Natural killer cell (primary cell): ENCODE measurements at regions not wholly inside any gene's neighbourhood (a gene's known extent, or its start where the extent isn't known, plus 50 kb on each side); places are given as distances from the start of the nearest gene placed in this dataset.

ENCODE experiments used
- ATAC-seq, 3 donors: fragments of 150-1000 bp in 2 of 3; fragments of 200-7000 bp in 1 of 3; cut with Tn5 transposase; 1 replicate in 1 of 3; 2 replicates in 2 of 3; pipeline ENCODE4 v1.10.0; 2021; ENCODE audit warnings: mild to moderate bottlenecking in 2 of 3, moderate library complexity in 2 of 3
- DNase-seq, 2 donors: peaks; one replicate each; pipeline versions ENCODE4 v3.0.0 to v3.0.0-alpha.2; 2013 to 2021; ENCODE audit warnings: mixed read lengths in 1 of 2
- H3K27ac ChIP-seq: one replicate; pipeline ENCODE4 v1.5.1; 2013; ENCODE audit warnings: mild to moderate bottlenecking, low read length
- H3K27me3 ChIP-seq: one replicate; pipeline ENCODE4 v1.6.1; 2013; ENCODE audit warnings: low read length; ENCODE audit not compliant: control insufficient read depth, insufficient read depth
- H3K36me3 ChIP-seq: one replicate; pipeline ENCODE4 v1.6.1; 2013; ENCODE audit warnings: low read length; ENCODE audit not compliant: control insufficient read depth, insufficient read depth
- H3K4me1 ChIP-seq: one replicate; pipeline ENCODE4 v1.6.1; 2013; ENCODE audit warnings: low read length; ENCODE audit not compliant: control insufficient read depth, insufficient read depth
- H3K4me3 ChIP-seq: one replicate; pipeline ENCODE4 v1.5.1; 2013; ENCODE audit warnings: low read length
- H3K9me3 ChIP-seq: one replicate; pipeline ENCODE4 v1.6.1; 2013; ENCODE audit warnings: low read length; ENCODE audit not compliant: control insufficient read depth, insufficient read depth
- H3K27ac Mint-ChIP-seq, 2 donors: one replicate each; pipeline ENCODE4 v1.8.0; 2022; ENCODE audit warnings: mild to moderate bottlenecking in 2 of 2, mixed read lengths in 2 of 2, moderate library complexity in 1 of 2
- H3K27me3 Mint-ChIP-seq, 2 donors: one replicate each; pipeline ENCODE4 v1.8.0; 2022; ENCODE audit warnings: low read depth in 2 of 2, mixed read lengths in 2 of 2
- H3K36me3 Mint-ChIP-seq: one replicate; pipeline ENCODE4 v1.8.0; 2022; ENCODE audit warnings: mixed read lengths
- H3K4me1 Mint-ChIP-seq, 2 donors: one replicate each; pipeline ENCODE4 v1.8.0; 2022; ENCODE audit warnings: mixed read lengths in 2 of 2
- H3K4me3 Mint-ChIP-seq: one replicate; pipeline ENCODE4 v1.8.0; 2022; ENCODE audit warnings: mild to moderate bottlenecking, moderate library complexity, mixed read lengths
- H3K9me3 Mint-ChIP-seq, 2 donors: one replicate each; pipeline ENCODE4 v1.8.0; 2022; ENCODE audit warnings: mixed read lengths in 2 of 2
- CTCF ChIP-seq: fragments of 200-600 bp; IDR thresholded peaks from one replicate; pipeline ENCODE4 v1.8.0; 2022; ENCODE audit warnings: antibody characterized with exemption
- WGBS: methylation state at CpG from one replicate; pipeline ENCODE4 v1.1.7; 2013; ENCODE audit warnings: missing lambda C conversion rate; ENCODE audit not compliant: insufficient coverage; 5-methylcytosine and 5-hydroxymethylcytosine counted together
- intact Hi-C: fragments of 100-400 bp; cut with micrococcal nuclease; formaldehyde crosslinking; loops from one replicate; pipeline ENCODE4 v1.14.2; 2022

- Histone ChIP-seq H3K4me3 (no peak overlapping the region), H3K27ac (no peak overlapping the region), H3K9me3 (no peaks in the 10 kb centered on the region), H3K36me3 (no peaks in the 10 kb centered on the region), H3K27me3 (peaks cover 2% of the 10 kb centered on the region), H3K4me1 (no peaks in the 10 kb centered on the region)
- H3K36me3 Mint-ChIP-seq = no peaks in the 10 kb centered on the region
- H3K4me1 Mint-ChIP-seq = peaks cover 0 to 7% of the 10 kb centered on the region in 2 donors
- no peak overlapping the region for H3K4me3 Mint-ChIP-seq
- DNase-seq (no peak), ATAC-seq (no peak)
- H3K9me3 Mint-ChIP-seq = no peaks in the 10 kb centered on the region
- no peak overlapping the region for H3K27ac Mint-ChIP-seq
- intact Hi-C loops = no loop called here
- H3K27me3 Mint-ChIP-seq = peaks cover 4 to 14% of the 10 kb centered on the region in 2 donors
- no peak for TF ChIP-seq CTCF
- 98% methylated on average over 3 of the region's 3 CpGs for WGBS
Measured at GRCh38 chr9:99628849-99629620, 192.7 kb upstream of the NR4A3 start.

GRCh38 chr9:99632349-99633038 is 189.2 kb upstream of the NR4A3 start:
- no peaks in the 10 kb centered on the region for H3K4me1 ChIP-seq
- H3K4me3 Mint-ChIP-seq = no peak overlapping the region
- peaks cover 0 to 7% of the 10 kb centered on the region in 2 donors for H3K4me1 Mint-ChIP-seq
- no peak overlapping the region for H3K27ac ChIP-seq
- H3K27me3 ChIP-seq = peaks cover 2% of the 10 kb centered on the region
- no peak overlapping the region for H3K4me3 ChIP-seq
- H3K36me3 ChIP-seq = no peaks in the 10 kb centered on the region
- no peak for TF ChIP-seq CTCF
- H3K9me3 ChIP-seq = no peaks in the 10 kb centered on the region
- no peak overlapping the region for H3K27ac Mint-ChIP-seq
- H3K9me3 Mint-ChIP-seq = no peaks in the 10 kb centered on the region
- H3K27me3 Mint-ChIP-seq = peaks cover 4 to 25% of the 10 kb centered on the region in 2 donors
- intact Hi-C loops = no loop called here
- no peaks in the 10 kb centered on the region for H3K36me3 Mint-ChIP-seq
- no CpG with 5 or more reads among the region's 1 CpG for WGBS
- ATAC-seq (no peak), DNase-seq (no peak)

GRCh38 chr9:99633265-99633664 is 188.4 kb upstream of the NR4A3 start:
- no peak overlapping the region for H3K27ac Mint-ChIP-seq
- intact Hi-C loops = no loop called here

More at GRCh38 chr9:99633265-99633664, 188.4 kb upstream of the NR4A3 start:
- no peak for TF ChIP-seq CTCF
- H3K4me1 ChIP-seq = no peaks in the 10 kb centered on the region
- peaks cover 3 to 28% of the 10 kb centered on the region in 2 donors for H3K27me3 Mint-ChIP-seq
- no peak overlapping the region for H3K4me3 Mint-ChIP-seq
- ATAC-seq = no peak
- H3K9me3 ChIP-seq = no peaks in the 10 kb centered on the region
- H3K27ac ChIP-seq = no peak overlapping the region
- no peaks in the 10 kb centered on the region for H3K27me3 ChIP-seq
- no peak overlapping the region for H3K4me3 ChIP-seq
- no peaks in the 10 kb centered on the region for H3K36me3 ChIP-seq
- H3K36me3 Mint-ChIP-seq = no peaks in the 10 kb centered on the region
- H3K9me3 Mint-ChIP-seq = no peaks in the 10 kb centered on the region
- H3K4me1 Mint-ChIP-seq = peaks cover 0 to 5% of the 10 kb centered on the region in 2 donors
- DNase-seq = no peak
